H1 (cell line): ENCODE measurements at regions not wholly inside any gene's neighbourhood (a gene's known extent, or its start where the extent isn't known, plus 50 kb on each side); places are given as distances from the start of the nearest gene placed in this dataset.

Source experiments
- CTCF ChIA-PET: fragments of 300-600 bp; sonication (Branson Sonifier 250); formaldehyde crosslinking; loops from one replicate; lab custom pipeline; 2021; ENCODE audit not compliant: partially characterized antibody; lab: Charles Lee
- POLR2A ChIA-PET: fragments of 300-600 bp; sonication (Branson Sonifier 250); formaldehyde crosslinking; loops from one replicate; lab custom pipeline; 2021; ENCODE audit warnings: inconsistent platforms; ENCODE audit not compliant: partially characterized antibody; lab: Charles Lee
- DNase-seq, 2 experiments: peaks; one replicate each; pipeline versions ENCODE4 v3.0.0 to v3.0.0-alpha.2; 2010 to 2022; ENCODE audit warnings: low spot score in 2 of 2, low read depth in 1 of 2, mixed read lengths in 1 of 2
- FAIRE-seq: peaks from 2 replicates; lab custom pipeline; 2011; peaks lifted over from hg19 to GRCh38; lab: Jason Lieb, UNC
- H2AFZ ChIP-seq: 2 replicates; pipeline ENCODE4 v1.8.1; 2012; ENCODE audit warnings: low read length, inconsistent platforms
- H2AK5ac ChIP-seq: 2 replicates; pipeline ENCODE4 v1.6.1; 2013; ENCODE audit warnings: low read depth, low read length
- H2BK120ac ChIP-seq: replicated peaks from 2 replicates; pipeline ENCODE3; 2013; ENCODE audit warnings: low read depth, low read length, inconsistent platforms
- H2BK12ac ChIP-seq: 2 replicates; pipeline ENCODE4 v1.6.1; 2013; ENCODE audit warnings: low read depth, low read length
- H2BK15ac ChIP-seq: 2 replicates; pipeline ENCODE4 v1.6.1; 2013; ENCODE audit warnings: low read length
- H2BK20ac ChIP-seq: 2 replicates; pipeline ENCODE4 v1.6.1; 2013; ENCODE audit warnings: low read length
- H2BK5ac ChIP-seq: 2 replicates; pipeline ENCODE4 v1.6.1; 2013; ENCODE audit warnings: low read depth, low read length
- H3K14ac ChIP-seq: 2 replicates; pipeline ENCODE4 v1.6.1; 2013; ENCODE audit warnings: inconsistent platforms; ENCODE audit not compliant: insufficient read length
- H3K18ac ChIP-seq: 2 replicates; pipeline ENCODE4 v1.6.1; 2013; ENCODE audit warnings: low read length; ENCODE audit errors: extremely low read depth
- H3K23ac ChIP-seq: 2 replicates; pipeline ENCODE4 v1.6.1; 2013; ENCODE audit warnings: inconsistent platforms; ENCODE audit not compliant: insufficient read length
- H3K23me2 ChIP-seq: 2 replicates; pipeline ENCODE4 v1.6.1; 2013; ENCODE audit warnings: low read depth, low read length
- H3K27ac ChIP-seq: 2 replicates; pipeline ENCODE4 v1.6.1; 2011; ENCODE audit warnings: low read depth, low read length, inconsistent platforms
- H3K27me3 ChIP-seq, 4 experiments: replicated peaks in 1 of 4; 1 replicate in 1 of 4; 2 replicates in 3 of 4; pipeline versions ENCODE4 v1.6.1 to v1.8.1; 2011 to 2013; ENCODE audit warnings: low read length in 3 of 4, mild to moderate bottlenecking in 3 of 4, inconsistent platforms in 2 of 4, mixed read lengths in 2 of 4, moderate library complexity in 1 of 4; ENCODE audit not compliant: control insufficient read depth in 3 of 4, insufficient read depth in 3 of 4; ENCODE audit errors: extremely low read depth in 1 of 4
- H3K36me3 ChIP-seq, 4 experiments: 2 replicates each; pipeline versions ENCODE4 v1.6.1 to v1.8.1; 2011 to 2013; ENCODE audit warnings: mild to moderate bottlenecking in 4 of 4, low read length in 3 of 4, moderate library complexity in 2 of 4, control low read depth in 1 of 4, inconsistent platforms in 1 of 4; ENCODE audit not compliant: insufficient read depth in 4 of 4, control insufficient read depth in 2 of 4
- H3K4ac ChIP-seq: replicated peaks from 2 replicates; pipeline ENCODE3; 2013; ENCODE audit warnings: low read length, low read depth, mixed read lengths, inconsistent platforms; ENCODE audit not compliant: insufficient read length
- H3K4me1 ChIP-seq, 4 experiments: replicated peaks in 1 of 4; 1 replicate in 1 of 4; 2 replicates in 3 of 4; pipeline versions ENCODE4 v1.6.1 to v1.8.1; 2011 to 2013; ENCODE audit warnings: low read length in 3 of 4, inconsistent platforms in 2 of 4, mixed read lengths in 1 of 4; ENCODE audit not compliant: insufficient read depth in 4 of 4, control insufficient read depth in 3 of 4
- H3K4me2 ChIP-seq, 2 experiments: 2 replicates each; pipeline versions ENCODE4 v1.6.1 to v1.8.1; 2011 to 2013; ENCODE audit warnings: low read depth in 2 of 2, low read length in 2 of 2, control low read depth in 1 of 2, inconsistent platforms in 1 of 2, mild to moderate bottlenecking in 1 of 2; ENCODE audit not compliant: insufficient read depth in 1 of 2
- H3K4me3 ChIP-seq, 4 experiments: fragments of 200-600, 300-600 bp in 1 of 4; sonication (generic), shearing (Covaris generic), sonication (Bioruptor Twin) in 1 of 4; 2 replicates each; pipeline versions ENCODE4 v1.5.1 to v1.8.1; 2011 to 2016; ENCODE audit warnings: low read length in 4 of 4, low read depth in 3 of 4, control low read depth in 2 of 4, inconsistent platforms in 2 of 4, mild to moderate bottlenecking in 2 of 4, mixed read lengths in 1 of 4, moderate library complexity in 1 of 4; ENCODE audit not compliant: insufficient read depth in 2 of 4; ENCODE audit errors: extremely low read depth in 1 of 4
- H3K56ac ChIP-seq: replicated peaks from 2 replicates; pipeline ENCODE3; 2013; ENCODE audit warnings: low read depth, mild to moderate bottlenecking, mixed read lengths, low read length, inconsistent platforms; ENCODE audit not compliant: insufficient read length
- H3K79me1 ChIP-seq: 2 replicates; pipeline ENCODE4 v1.6.1; 2013; ENCODE audit warnings: low read depth, low read length, control low read depth
- H3K79me2 ChIP-seq, 2 experiments: 2 replicates each; pipeline versions ENCODE4 v1.6.1 to v1.8.1; 2012 to 2013; ENCODE audit warnings: low read length in 2 of 2, mild to moderate bottlenecking in 2 of 2, inconsistent platforms in 1 of 2; ENCODE audit not compliant: insufficient read depth in 2 of 2, control insufficient read depth in 1 of 2
- H3K9ac ChIP-seq, 4 experiments: replicated peaks in 1 of 4; 1 replicate in 1 of 4; 2 replicates in 3 of 4; pipeline versions ENCODE4 v1.6.1 to v1.8.1; 2011 to 2013; ENCODE audit warnings: low read depth in 3 of 4, low read length in 3 of 4, control low read depth in 2 of 4, mild to moderate bottlenecking in 2 of 4, moderate library complexity in 2 of 4, inconsistent platforms in 1 of 4; ENCODE audit errors: extremely low read depth in 1 of 4
- H3K9me3 ChIP-seq, 2 experiments: 2 replicates each; pipeline versions ENCODE4 v1.6.1 to v1.8.1; 2012 to 2013; ENCODE audit warnings: mild to moderate bottlenecking in 2 of 2, moderate library complexity in 2 of 2, control low read depth in 1 of 2, inconsistent platforms in 1 of 2, low read depth in 1 of 2, low read length in 1 of 2, mixed read lengths in 1 of 2; ENCODE audit not compliant: insufficient read depth in 2 of 2
- H4K20me1 ChIP-seq, 2 experiments: replicated peaks in 1 of 2; 2 replicates each; pipeline versions ENCODE3 to v1.8.1; 2011 to 2013; ENCODE audit warnings: inconsistent platforms in 2 of 2, low read length in 2 of 2, mild to moderate bottlenecking in 1 of 2; ENCODE audit not compliant: insufficient read depth in 2 of 2, control insufficient read depth in 1 of 2
- H4K5ac ChIP-seq: 2 replicates; pipeline ENCODE4 v1.6.1; 2013; ENCODE audit warnings: low read length, low read depth, mixed read lengths, inconsistent platforms; ENCODE audit not compliant: insufficient read length
- H4K8ac ChIP-seq: 2 replicates; pipeline ENCODE4 v1.8.0; 2013; ENCODE audit warnings: mild to moderate bottlenecking, moderate library complexity, low read length, inconsistent platforms; ENCODE audit not compliant: insufficient read depth; ENCODE audit errors: extremely low read depth
- H4K91ac ChIP-seq: replicated peaks from 2 replicates; pipeline ENCODE3; 2013; ENCODE audit warnings: low read length, mixed read lengths, inconsistent platforms; ENCODE audit not compliant: insufficient read length
- BACH1 ChIP-seq: IDR thresholded peaks from 2 replicates; pipeline ENCODE4 v1.6.1; 2012; ENCODE audit warnings: low read length, improper control_type of control experiment
- BCL11A ChIP-seq, 2 experiments: IDR thresholded peaks; one replicate each; pipeline ENCODE4 v1.6.1; 2011; ENCODE audit warnings: low read depth in 2 of 2, low read length in 2 of 2, mild to moderate bottlenecking in 2 of 2
- HDAC6 ChIP-seq: IDR thresholded peaks from one replicate; pipeline ENCODE4 v1.7.1; 2012; ENCODE audit warnings: low read depth, mild to moderate bottlenecking, inconsistent platforms, low read length, moderate library complexity
- MAFK ChIP-seq: IDR thresholded peaks from 2 replicates; pipeline ENCODE4 v1.6.1; 2012; ENCODE audit warnings: low read depth, mild to moderate bottlenecking, improper control_type of control experiment, low read length
- NANOG ChIP-seq: IDR thresholded peaks from 2 replicates; pipeline ENCODE4 v1.6.1; 2011; ENCODE audit warnings: low read length, low read depth, mild to moderate bottlenecking, inconsistent platforms; ENCODE audit not compliant: insufficient read depth, poor library complexity, severe bottlenecking
- NRF1 ChIP-seq: IDR thresholded peaks from 2 replicates; pipeline ENCODE4 v1.6.1; 2011; ENCODE audit warnings: mild to moderate bottlenecking, low read depth, low read length, improper control_type of control experiment
- POLR2A ChIP-seq, 2 experiments: IDR thresholded peaks; 1 replicate in 1 of 2; 2 replicates in 1 of 2; pipeline ENCODE4 v1.6.1; 2011; ENCODE audit warnings: low read depth in 2 of 2, low read length in 2 of 2, mild to moderate bottlenecking in 2 of 2; ENCODE audit errors: control extremely low read depth in 1 of 2
- POLR2AphosphoS5 ChIP-seq: IDR thresholded peaks from 2 replicates; pipeline ENCODE4 v1.6.1; 2011; ENCODE audit warnings: low read depth, low read length
- SAP30 ChIP-seq: fragments of 300-600 bp; sonication (generic); IDR thresholded peaks from 2 replicates; pipeline ENCODE4 v1.7.1; 2012; ENCODE audit warnings: low read length, moderate library complexity, mild to moderate bottlenecking, inconsistent platforms; ENCODE audit not compliant: insufficient read depth, insufficient replicate concordance
- WGBS, 2 experiments: shearing (Covaris generic) in 1 of 2; methylation state at CpG; one replicate each; pipeline versions ENCODE4 v1.1.6 to v1.1.7; 2013 to 2015; ENCODE audit warnings: low lambda C conversion rate in 2 of 2, mixed read lengths in 2 of 2, inconsistent platforms in 1 of 2, low coverage in 1 of 2, missing lambda C conversion rate in 1 of 2; ENCODE audit not compliant: insufficient replicate concordance in 2 of 2, insufficient coverage in 1 of 2, insufficient read length in 1 of 2; ENCODE audit errors: extremely low coverage in 1 of 2, missing lambda C conversion rate in 1 of 2; 5-methylcytosine and 5-hydroxymethylcytosine counted together
- TF ChIP-seq, protein P1 (sequence below): IDR thresholded peaks from 2 replicates; pipeline ENCODE4 v1.6.1; 2012; ENCODE audit warnings: low read length, inconsistent platforms
- TF ChIP-seq, protein P2 (sequence below): IDR thresholded peaks from 2 replicates; pipeline ENCODE4 v1.6.1; 2012; ENCODE audit warnings: inconsistent platforms

DNA sequence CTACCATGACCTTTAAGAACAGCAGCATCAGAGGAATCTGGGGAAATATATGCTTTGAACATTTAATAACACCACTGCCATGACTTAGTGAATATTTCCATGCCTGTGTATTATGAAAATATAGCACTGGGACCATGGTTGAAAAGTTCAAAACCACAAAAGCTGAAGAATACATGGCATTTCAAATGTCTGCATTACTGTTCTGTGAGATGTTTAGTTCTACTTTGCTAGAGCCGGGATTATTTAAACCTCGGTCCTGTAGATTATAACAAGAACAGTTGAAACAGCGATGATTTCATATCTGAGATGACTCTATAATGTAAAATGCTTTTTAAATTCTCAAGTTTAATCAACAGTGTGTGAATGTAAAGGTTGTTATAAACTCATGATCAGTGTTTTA lies 126.7 kb upstream of the AGA start:
- Histone ChIP-seq H3K4me2 (no peak overlapping the region), H2AFZ (no peak overlapping the region)
- no peak for FAIRE-seq
- no peak for TF ChIP-seq BCL11A (IDR thresholded peaks at IDR 0.05; ENCODE audit: low read depth in 2 of 2, low read length in 2 of 2)
- TF ChIP-seq MAFK, result no peak
- no peak for TF ChIP-seq HDAC6
- no peak for TF ChIP-seq BACH1
- no peak for TF ChIP-seq SAP30
- TF ChIP-seq NRF1, result no peak
- TF ChIP-seq, protein P1, sequence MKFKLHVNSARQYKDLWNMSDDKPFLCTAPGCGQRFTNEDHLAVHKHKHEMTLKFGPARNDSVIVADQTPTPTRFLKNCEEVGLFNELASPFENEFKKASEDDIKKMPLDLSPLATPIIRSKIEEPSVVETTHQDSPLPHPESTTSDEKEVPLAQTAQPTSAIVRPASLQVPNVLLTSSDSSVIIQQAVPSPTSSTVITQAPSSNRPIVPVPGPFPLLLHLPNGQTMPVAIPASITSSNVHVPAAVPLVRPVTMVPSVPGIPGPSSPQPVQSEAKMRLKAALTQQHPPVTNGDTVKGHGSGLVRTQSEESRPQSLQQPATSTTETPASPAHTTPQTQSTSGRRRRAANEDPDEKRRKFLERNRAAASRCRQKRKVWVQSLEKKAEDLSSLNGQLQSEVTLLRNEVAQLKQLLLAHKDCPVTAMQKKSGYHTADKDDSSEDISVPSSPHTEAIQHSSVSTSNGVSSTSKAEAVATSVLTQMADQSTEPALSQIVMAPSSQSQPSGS, result no peak
- no peak for TF ChIP-seq POLR2A (IDR thresholded peaks at IDR 0.05; ENCODE audit: control extremely low read depth in 1 of 2, low read depth in 2 of 2, low read length in 2 of 2)
- no peak for TF ChIP-seq NANOG
- TF ChIP-seq, protein P2, sequence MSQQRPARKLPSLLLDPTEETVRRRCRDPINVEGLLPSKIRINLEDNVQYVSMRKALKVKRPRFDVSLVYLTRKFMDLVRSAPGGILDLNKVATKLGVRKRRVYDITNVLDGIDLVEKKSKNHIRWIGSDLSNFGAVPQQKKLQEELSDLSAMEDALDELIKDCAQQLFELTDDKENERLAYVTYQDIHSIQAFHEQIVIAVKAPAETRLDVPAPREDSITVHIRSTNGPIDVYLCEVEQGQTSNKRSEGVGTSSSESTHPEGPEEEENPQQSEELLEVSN, result no peak
- TF ChIP-seq POLR2AphosphoS5, result no peak

More for the DNA sequence above, 126.7 kb upstream of the AGA start:
- Histone ChIP-seq H3K36me3 (no peaks in the 10 kb centered on the region), H3K23ac (no peak overlapping the region), H3K4ac (no peak overlapping the region), H2BK120ac (no peak overlapping the region), H3K9me3 (no peaks in the 10 kb centered on the region), H4K91ac (no peak overlapping the region), H3K4me3 (no peak overlapping the region), H3K18ac (no peak overlapping the region), H2BK15ac (no peak overlapping the region), H3K23me2 (no peaks in the 10 kb centered on the region), H2BK5ac (no peak overlapping the region), H2BK12ac (no peak overlapping the region), H4K8ac (no peak overlapping the region), H3K27me3 (no peaks in the 10 kb centered on the region), H3K4me1 (no peaks in the 10 kb centered on the region), H3K56ac (no peak overlapping the region), H4K5ac (no peak overlapping the region), H3K79me1 (no peaks in the 10 kb centered on the region), H3K14ac (no peak overlapping the region), H3K9ac (no peak overlapping the region), H2BK20ac (no peak overlapping the region), H4K20me1 (peaks cover 0 to 2% of the 10 kb centered on the region in 2 experiments), H3K27ac (no peak overlapping the region), H2AK5ac (no peak overlapping the region), H3K79me2 (no peaks in the 10 kb centered on the region)
- CTCF ChIA-PET, result interaction anchor here (0.6 to 1.3 kb wide), 4 partner anchors 10 to 190 kb away, joined by 3 to 5 read pairs (median 4); no protein-coding TSS in a partner anchor
- POLR2A ChIA-PET, result no interaction called here
- WGBS, 2 experiments, result 95% methylated on average over 3 of the region's 3 CpGs; no CpG with 5 or more reads in 1 of the 2 experiments
- DNase-seq, result no peak
